HG03432 (cell line): ENCODE measurements at regions not wholly inside any gene's neighbourhood (a gene's known extent, or its start where the extent isn't known, plus 50 kb on each side); places are given as distances from the start of the nearest gene placed in this dataset.
"Not testable (repeated sequence)": the region's sequence is repeated elsewhere in the genome, so short reads cannot be mapped to it uniquely, and the experiment has no call there.

Source experiments
- ATAC-seq: cut with Tn5 transposase; IDR thresholded peaks from one replicate; pipeline ENCODE4 v1.9.1; 2021; ENCODE audit warnings: mild to moderate bottlenecking, moderate library complexity; ENCODE audit not compliant: unreplicated experiment

- ATAC-seq: no peak
Measured at GRCh38 chr6:6964675-6965074, 143.1 kb upstream of the RREB1 start.

GRCh38 chr6:6966127-6966526 is 141.6 kb upstream of the RREB1 start:
- ATAC-seq: no peak

- no peak for ATAC-seq
Measured at GRCh38 chr6:6966569-6966968, 141.2 kb upstream of the RREB1 start.

- no peak for ATAC-seq
Measured at GRCh38 chr6:6968357-6968730, 139.4 kb upstream of the RREB1 start.

GRCh38 chr6:6968731-6969552 is 138.8 kb upstream of the RREB1 start:
- ATAC-seq: no peak

- ATAC-seq: no peak
Measured at GRCh38 chr6:6969761-6970223, 138.0 kb upstream of the RREB1 start.

- no peak for ATAC-seq
Measured at GRCh38 chr6:6970851-6971250, 136.9 kb upstream of the RREB1 start.

- ATAC-seq: no peak
Measured at GRCh38 chr6:6971369-6971768, 136.4 kb upstream of the RREB1 start.

GRCh38 chr6:6972456-6972855 is 135.3 kb upstream of the RREB1 start:
- ATAC-seq: no peak

- ATAC-seq: no peak
Measured at GRCh38 chr6:6973721-6974120, 134.0 kb upstream of the RREB1 start.

- ATAC-seq: no peak
Measured at GRCh38 chr6:6975459-6976111, 132.2 kb upstream of the RREB1 start.

- no peak for ATAC-seq
Measured at GRCh38 chr6:6976193-6976592, 131.6 kb upstream of the RREB1 start.

- ATAC-seq: no peak
Measured at GRCh38 chr6:6978731-6979130, 129.0 kb upstream of the RREB1 start.

- no peak for ATAC-seq
Measured at GRCh38 chr6:6980999-6981597, 126.7 kb upstream of the RREB1 start.

- no peak for ATAC-seq
Measured at GRCh38 chr6:6981681-6982322, 126.0 kb upstream of the RREB1 start.

- no peak for ATAC-seq
Measured at GRCh38 chr6:6982663-6983062, 125.1 kb upstream of the RREB1 start.

- ATAC-seq: no peak
Measured at GRCh38 chr6:6984585-6985366, 123.0 kb upstream of the RREB1 start.

- no peak for ATAC-seq
Measured at GRCh38 chr6:6986344-6986743, 121.4 kb upstream of the RREB1 start.

- ATAC-seq: no peak
Measured at GRCh38 chr6:6987749-6988148, 120.0 kb upstream of the RREB1 start.

GRCh38 chr6:6990059-6990458 is 117.7 kb upstream of the RREB1 start:
- ATAC-seq: not testable (repeated sequence)
